ENCODE measurements at regions not wholly inside any gene's neighbourhood (a gene's known extent, or its start where the extent isn't known, plus 50 kb on each side); places are given as distances from the start of the nearest gene placed in this dataset.

- TF ChIP-seq JUND (IDR thresholded peaks at IDR 0.05; ENCODE audit: low read depth, low read length) (no peak), CTCF (IDR thresholded peaks at IDR 0.05 in 2 of 3, conservative IDR thresholded peaks at IDR 0.05 in 1 of 3; ENCODE audit: control insufficient read depth in 2 of 3, extremely low read depth in 1 of 3, insufficient read depth in 1 of 3, low read depth in 3 of 3, low read length in 3 of 3) (no peak), EP300 (IDR thresholded peaks at IDR 0.05; ENCODE audit: borderline replicate concordance in 1 of 2, control insufficient read depth in 1 of 2, low read depth in 2 of 2, low read length in 2 of 2) (no peak), FOXK2 (IDR thresholded peaks at IDR 0.05) (no peak), TARDBP (IDR thresholded peaks at IDR 0.05; ENCODE audit: borderline replicate concordance) (no peak), SRF (IDR thresholded peaks at IDR 0.05; ENCODE audit: low read depth in 2 of 2, low read length in 2 of 2) (no peak), RCOR1 (conservative IDR thresholded peaks at IDR 0.05; ENCODE audit: low read depth, low read length) (no peak), POLR2A (IDR thresholded peaks at IDR 0.05; ENCODE audit: low read depth, low read length) (no peak), CHD1 (IDR thresholded peaks at IDR 0.05; ENCODE audit: low read depth, low read length) (no peak)
Measured at GRCh38 chr2:516944-517343, 160.3 kb downstream of the TMEM18 start.

Measured in GM12878 (cell line).